SIG-M5 (cell line): ENCODE measurements at regions not wholly inside any gene's neighbourhood (a gene's known extent, or its start where the extent isn't known, plus 50 kb on each side); places are given as distances from the start of the nearest gene placed in this dataset.

Experiments
- DNase-seq: peaks from one replicate; lab custom pipeline; 2025; lab: John Stamatoyannopoulos, UW

DNA sequence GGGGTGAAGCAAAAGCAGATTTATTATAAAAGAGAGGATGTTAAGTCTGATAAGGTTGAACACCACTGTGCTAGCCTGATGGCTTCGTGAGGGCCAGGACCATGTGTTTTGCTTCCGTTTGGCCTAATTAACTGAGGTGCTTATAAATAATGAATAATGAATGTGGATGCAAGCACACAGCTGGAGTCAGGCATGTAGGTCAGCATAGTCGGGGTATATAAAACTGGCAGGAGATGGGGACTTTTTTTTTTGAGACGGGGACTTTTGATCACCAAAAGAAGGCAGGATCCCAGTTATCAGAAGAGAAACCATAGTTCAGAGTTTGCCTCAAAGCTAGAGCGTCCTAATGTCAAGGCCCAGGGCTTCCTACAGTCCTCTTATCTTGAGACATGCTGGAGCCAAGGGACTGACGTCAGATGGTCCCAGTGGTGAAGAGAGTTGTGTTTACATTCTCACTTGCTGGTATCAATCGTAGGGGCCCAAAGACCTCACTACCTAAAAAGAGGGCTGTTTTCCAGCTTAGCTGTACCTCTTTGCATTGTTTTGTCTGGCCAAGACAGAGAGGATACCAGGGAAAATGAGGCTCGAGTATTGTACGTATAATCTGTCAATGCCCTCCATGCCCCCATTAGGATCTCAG, 50.4 kb downstream of the RTL9 start:
- no peak for DNase-seq

DNA sequence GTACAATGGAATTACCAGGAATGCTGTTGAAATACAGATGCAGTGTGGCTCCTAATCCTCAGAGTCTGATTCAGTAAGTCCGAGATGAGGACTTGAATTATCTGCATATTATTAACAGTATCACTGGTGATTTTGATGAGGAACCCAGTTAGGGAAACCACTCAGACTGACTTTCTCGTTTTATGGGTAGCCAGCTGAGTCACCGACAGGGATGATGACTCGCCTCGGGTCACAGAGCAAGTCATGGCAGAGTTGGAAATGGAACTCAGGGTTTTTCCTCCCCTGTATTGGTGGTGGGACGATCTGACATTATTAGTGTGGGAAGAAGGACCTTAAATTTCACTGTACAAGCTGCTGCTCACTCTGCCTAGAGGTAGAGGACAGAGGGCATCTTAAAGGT, 51.3 kb downstream of the RTL9 start:
- no peak for DNase-seq

GRCh38 chrX:110410603-110411002, 52.0 kb downstream of the RTL9 start:
- DNase-seq, result no peak

DNA sequence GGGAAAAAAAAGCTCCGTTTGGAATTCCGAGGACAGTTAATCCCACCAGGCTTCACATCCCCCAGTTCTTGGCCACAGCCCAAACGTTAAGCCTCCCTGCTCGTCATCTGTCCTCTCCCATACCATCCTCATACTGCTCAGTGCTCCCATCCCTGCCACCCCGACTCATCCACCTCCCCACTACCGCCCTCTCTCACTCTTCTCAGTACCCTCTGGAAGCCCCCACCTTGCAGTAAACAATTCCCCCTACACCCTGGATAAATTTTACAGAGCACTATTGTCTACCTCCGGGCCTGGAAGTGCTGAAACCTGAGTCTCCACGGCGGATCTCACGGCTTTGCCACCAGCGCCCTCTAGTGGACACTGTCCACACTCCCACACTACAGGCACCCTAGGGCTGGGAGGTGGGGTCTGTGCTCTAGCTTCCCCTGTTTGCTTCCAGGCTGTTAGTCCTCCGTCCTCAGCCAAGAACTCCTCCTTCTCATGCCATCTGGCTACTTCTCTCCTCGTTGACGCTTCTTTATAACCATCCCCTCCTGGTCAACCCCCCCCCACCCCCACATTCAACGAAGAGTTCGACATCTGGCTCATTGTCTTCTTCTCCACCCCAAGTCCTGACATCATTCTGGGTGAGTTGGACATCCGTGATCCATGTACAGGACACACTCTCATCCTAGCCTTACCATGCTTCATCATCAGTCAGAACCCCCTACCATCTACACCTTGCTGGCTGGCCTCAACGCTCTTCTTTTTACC, 54.5 kb downstream of the RTL9 start:
- no peak for DNase-seq

DNA sequence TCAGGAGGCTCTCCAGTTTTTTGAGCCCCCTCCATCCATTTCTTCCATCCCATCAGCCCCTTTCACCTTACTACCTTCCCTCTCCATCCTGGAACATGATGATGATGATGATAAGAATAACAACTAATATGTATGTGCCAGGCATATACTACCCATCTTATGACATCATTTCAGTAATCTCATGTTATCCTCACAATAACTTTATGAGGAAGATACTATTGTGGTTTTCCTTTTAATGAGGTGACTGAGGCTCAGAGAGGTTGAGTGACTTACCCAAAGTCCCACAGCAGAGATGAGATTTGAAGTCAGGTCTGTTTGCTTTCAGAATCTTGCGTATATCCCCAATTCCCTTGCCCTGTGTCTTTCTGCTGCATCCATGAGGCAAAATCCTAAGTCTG, 55.1 kb downstream of the RTL9 start:
- no peak for DNase-seq

DNA sequence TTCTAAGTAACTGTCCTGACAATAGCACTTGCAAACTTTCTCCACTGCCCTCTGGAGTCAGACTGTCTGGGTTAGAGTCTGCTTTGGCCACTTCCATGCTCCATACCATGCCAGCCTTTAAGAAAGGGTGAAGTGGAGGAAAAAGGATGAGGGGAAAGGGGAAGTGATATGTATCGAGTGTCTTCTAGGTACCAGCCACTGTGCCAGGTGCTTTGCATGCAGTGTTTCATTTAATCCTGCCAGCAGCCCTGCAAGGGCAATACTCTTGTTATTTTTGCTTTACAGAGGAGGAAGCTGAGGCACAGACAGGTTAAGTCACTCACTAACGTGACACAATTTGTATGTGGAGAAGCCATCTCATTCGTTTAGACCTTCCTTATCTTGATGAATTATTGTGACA, 55.6 kb downstream of the RTL9 start:
- DNase-seq, result no peak

DNA sequence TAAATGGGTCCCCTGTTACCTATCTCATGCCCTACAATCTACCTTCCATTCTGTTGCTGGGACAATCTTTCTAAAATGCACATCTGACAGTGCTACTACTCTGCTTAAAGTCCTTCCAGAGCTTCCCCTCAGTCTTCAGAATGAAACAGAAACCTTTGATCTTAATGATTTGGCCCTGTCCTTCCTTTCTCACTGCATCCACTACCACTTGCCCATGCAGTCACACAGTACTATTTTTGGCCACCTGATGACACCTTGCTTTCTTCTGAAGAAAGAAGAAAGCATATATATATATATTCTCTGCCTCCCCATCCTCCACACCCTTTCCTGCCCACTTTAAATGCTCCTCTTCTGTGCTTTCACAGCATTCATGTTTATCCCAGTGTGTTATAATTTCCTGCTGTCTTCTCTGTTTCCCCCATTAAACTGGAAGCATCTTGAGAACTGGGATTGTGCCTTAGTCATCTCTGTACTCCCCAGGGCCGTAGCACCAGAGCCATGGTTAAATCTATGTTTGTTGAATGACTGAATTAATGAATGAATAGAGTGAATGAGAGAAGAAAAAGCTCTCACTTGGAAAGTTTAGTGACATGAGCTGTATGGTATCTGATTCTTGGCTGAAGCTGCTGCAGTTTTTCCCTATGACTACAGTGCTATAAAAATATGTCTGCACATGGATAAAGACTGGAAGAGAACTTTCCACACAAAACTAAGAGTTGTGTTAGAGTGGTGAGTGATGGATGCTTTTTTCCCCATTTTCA, 56.2 kb downstream of the RTL9 start:
- no peak for DNase-seq

- no peak for DNase-seq
Measured at GRCh38 chrX:110415440-110416170, 57.0 kb downstream of the RTL9 start.

DNA sequence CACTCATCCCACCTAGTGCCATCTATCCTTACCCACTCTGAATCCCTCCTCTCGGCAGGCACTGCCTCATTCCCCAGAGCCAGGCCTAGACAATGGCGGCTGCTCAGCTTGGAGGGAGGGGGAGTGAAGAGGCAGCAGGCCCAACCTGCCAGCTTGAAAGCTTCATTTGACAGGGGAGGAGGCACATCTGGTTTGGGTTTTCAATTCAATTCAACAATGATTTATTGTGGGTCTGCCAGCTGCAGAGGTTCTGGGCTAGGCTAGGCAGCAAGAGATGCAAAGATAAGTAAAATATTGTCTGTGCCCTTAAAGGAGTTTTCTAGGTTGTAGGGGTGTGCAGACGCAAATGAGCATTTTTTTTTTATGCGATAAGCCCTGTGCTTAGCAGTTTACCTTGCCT, 58.5 kb downstream of the RTL9 start:
- no peak for DNase-seq

DNA sequence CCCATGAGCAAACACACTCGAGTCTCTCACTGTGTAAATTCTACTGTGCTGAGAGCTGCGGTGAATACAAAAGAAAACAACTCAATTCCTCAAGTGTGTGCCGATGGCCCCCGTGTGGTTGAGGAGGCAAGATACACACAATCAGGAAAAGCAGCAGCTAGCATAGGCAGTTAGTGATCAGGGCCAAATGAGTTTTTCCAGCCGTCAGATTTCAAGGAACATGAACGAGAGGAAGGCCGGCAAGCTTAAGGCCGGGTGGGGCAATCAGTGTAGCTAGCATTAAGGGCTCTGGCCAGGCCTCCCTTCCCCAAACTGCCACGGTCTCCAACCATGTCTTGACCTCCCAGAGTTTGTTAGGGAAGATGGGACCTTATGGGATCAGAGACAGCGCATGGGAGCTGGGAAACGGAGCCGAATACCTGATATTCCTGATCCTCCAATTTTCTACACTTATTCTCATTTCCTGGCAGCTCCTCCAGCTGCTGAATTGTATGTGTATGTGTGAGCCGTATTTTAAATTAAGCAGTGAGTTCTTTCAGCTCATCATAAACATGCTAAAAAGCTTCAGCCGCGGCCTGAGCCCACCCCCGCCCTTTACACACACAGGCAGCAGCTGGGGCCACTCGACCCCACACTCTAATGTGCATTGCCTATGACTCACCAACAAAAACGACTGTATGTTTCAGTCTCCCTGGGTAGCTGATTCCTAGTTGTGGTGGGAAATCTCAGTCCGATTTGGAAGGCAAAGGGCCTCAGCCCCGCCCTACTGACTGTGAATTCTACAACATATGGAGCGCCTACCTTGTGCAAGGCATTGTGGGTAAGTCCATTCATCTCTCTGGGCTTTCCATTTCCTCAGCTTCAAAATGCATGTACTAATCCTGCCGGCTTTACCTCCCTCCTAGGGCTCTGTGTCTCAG, 59.9 kb downstream of the RTL9 start:
- no peak for DNase-seq

DNA sequence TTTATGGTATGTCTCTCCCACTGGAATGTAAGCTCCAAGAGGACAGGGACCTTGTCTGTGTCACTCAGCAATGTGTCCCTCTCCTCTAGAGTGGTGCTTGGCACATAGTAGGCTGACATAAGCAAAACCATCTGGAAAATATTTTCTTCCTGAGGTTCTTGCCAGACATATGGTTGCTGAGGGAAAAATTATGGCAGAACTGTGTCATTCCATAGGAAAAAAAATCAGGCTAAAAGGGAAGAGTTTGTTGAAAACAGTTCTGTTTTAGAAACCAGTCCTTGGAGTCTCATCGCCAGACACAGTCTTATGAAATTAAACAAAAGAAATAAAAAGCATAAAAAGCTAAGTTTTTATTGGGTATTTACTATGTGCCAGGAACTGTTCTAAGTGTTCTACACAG, 60.9 kb downstream of the RTL9 start:
- DNase-seq, result no peak

GRCh38 chrX:110420771-110421499, 62.3 kb downstream of the RTL9 start:
- no peak for DNase-seq

DNA sequence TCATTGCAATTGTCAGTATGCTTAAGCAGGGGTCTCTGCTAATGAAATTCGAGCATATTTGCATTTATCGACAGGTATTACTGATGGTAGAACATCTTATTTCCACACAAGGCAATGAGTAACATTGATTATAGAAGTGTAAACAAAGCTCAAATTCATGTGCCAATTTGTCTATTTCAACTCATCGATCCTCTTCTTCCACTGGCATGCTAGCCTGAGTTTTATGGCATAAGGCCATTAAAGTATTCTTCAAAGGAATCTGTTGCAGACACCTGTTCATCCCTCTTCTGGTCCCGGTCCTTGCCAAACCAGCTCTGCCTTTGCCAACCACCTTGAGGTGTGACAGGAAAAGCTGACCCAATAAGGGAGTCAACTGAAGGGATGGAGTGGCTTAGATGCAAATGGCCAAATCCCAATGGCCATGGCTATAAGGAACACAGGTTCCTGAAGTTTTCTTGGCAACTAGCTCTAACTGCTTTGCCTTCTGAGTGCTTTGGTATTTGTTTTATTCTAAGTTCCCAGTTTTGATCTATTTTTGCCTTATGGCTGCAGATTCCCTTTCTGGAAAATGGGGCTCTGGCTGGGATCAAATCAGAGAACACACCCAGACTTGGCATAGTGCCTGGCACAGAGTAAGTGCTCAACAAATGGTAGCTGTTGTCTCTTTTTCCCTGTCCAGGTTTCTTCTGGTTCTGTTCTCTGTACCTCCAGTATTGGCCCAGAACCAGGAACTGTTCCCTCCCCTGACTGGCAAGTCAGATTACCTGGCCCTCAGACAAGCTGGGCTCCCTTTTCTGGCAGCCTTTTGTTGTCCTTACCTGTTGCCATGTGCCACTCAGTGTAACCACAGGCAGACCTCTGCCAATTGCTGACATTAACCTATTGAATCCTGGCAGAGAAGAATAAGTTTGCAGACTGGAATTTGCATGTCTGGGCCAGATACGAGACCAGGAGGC, 63.1 kb downstream of the RTL9 start:
- DNase-seq, result no peak

DNA sequence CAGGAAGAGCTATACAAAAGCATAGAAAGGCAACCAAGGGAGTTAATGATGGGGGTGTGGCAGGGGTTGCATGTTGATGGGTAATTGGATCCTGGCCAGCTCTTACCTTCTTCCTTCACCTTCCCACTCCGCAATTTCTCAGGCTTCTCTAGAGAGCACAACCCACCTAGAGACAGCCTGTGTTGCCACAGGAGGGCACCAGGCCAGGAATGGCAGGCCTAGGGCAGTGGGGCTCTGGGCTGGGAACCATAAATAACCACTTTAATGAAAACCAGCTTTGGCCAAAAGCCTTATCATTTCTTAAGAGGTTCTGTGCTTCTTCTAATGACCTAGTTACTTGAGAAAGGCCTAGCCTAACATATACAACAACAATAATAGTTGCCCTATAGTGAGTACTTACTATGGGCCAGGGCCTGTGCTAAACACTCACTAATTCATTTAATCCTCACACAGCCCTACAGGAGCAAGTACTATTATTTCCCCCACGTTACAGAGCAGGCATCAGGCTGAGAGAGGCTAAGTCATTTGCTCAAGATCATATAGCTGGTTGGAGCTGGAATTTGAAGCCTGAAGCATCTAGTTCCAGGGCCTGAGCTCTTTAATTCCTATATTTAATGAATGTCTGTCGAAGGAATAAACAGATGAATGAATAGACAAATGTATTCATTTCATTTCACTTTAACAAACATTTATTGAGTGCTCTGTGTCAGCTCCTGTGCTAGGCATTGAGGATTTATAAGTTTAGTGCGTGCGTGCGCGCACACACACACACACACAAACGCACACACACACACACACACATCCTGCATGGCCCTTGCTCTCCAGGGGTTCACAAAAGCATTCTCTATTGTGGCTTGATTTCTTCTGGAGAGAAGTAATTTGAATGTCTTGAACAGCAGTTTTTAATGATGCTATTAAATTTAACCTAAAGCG, 66.8 kb downstream of the RTL9 start:
- no peak for DNase-seq

- DNase-seq, result no peak
Measured at GRCh38 chrX:110426155-110426504, 67.5 kb downstream of the RTL9 start.

- DNase-seq, result no peak
Measured at GRCh38 chrX:110427076-110427475, 68.4 kb downstream of the RTL9 start.

DNA sequence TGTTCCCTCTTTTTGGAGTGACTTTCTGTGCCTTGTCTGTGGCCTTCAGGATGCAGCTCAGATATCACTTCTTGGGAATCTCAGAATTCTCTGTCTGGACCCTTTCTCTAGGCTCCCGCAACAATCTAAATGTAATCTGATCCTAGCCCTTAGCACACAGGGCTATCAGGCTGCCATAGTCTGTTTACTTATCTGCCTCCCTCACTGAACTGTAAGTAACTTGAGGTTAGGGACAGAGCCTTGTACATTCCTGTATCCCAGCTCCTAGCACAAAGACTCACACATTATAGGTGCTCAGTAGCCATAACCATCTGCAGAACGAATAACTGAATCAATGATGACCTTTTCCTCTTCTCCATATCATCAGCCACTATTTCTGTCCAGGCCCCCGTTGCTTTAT, 69.5 kb downstream of the RTL9 start:
- DNase-seq, result no peak

GRCh38 chrX:110430293-110431076, 71.8 kb downstream of the RTL9 start:
- DNase-seq, result no peak
